ENCODE measurements at regions not wholly inside any gene's neighbourhood (a gene's known extent, or its start where the extent isn't known, plus 50 kb on each side); places are given as distances from the start of the nearest gene placed in this dataset.

DNA sequence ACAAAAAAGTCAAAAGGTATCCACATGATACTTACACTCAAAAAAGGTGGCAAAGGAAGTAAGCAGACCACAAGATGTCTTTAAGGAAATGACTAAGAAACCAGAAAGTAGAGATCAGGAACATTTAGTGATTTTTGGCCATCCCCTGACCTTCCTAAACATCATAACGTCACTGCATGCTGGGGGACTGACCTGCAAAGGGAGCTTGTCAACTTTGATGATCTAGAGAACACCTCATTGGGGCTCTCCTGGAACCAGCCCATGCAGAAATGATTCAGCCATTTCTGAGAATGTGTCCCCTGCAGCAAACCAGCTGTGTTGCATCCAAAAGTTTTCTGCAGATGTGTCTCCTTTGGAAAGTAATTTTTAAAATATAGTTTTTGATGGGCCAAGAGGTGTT lies 152.2 kb upstream of the RASSF8 start:
- TF ChIP-seq, protein P1, sequence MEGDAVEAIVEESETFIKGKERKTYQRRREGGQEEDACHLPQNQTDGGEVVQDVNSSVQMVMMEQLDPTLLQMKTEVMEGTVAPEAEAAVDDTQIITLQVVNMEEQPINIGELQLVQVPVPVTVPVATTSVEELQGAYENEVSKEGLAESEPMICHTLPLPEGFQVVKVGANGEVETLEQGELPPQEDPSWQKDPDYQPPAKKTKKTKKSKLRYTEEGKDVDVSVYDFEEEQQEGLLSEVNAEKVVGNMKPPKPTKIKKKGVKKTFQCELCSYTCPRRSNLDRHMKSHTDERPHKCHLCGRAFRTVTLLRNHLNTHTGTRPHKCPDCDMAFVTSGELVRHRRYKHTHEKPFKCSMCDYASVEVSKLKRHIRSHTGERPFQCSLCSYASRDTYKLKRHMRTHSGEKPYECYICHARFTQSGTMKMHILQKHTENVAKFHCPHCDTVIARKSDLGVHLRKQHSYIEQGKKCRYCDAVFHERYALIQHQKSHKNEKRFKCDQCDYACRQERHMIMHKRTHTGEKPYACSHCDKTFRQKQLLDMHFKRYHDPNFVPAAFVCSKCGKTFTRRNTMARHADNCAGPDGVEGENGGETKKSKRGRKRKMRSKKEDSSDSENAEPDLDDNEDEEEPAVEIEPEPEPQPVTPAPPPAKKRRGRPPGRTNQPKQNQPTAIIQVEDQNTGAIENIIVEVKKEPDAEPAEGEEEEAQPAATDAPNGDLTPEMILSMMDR (optimal IDR thresholded peaks at IDR 0.05 in 1 of 3, IDR thresholded peaks at IDR 0.05 in 1 of 3, conservative IDR thresholded peaks at IDR 0.05 in 1 of 3; ENCODE audit: extremely low read depth in 1 of 3, insufficient read depth in 2 of 3, low read length in 3 of 3), result no peak
- no peak for TF ChIP-seq EZH2 (IDR thresholded peaks at IDR 0.05; ENCODE audit: low read length)
